HG03066 (cell line): ENCODE measurements at regions not wholly inside any gene's neighbourhood (a gene's known extent, or its start where the extent isn't known, plus 50 kb on each side); places are given as distances from the start of the nearest gene placed in this dataset.

Experiments used
- ATAC-seq: cut with Tn5 transposase; IDR thresholded peaks from one replicate; pipeline ENCODE4 v1.9.1; 2021; ENCODE audit warnings: low read depth; ENCODE audit not compliant: unreplicated experiment

DNA sequence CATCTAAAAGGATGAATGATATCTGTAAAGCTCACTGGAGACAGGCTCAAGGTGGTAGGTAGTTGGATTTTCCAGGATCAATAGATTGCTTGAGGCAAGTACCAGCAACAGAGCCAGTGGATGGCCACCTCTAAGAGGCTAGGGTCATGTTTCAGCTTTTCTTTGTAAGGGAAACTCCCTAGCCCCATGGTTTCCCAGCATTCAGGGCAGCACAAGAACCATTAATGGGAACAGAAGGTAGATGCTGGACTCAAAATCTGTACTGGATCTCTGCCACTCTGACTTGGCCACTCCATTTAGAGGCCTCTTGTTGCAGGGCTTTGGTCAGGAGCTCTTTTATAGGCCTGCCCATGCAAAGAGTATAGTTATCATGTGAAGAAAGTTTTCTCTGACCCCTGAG lies 76.1 kb upstream of the DYRK2 start:
- ATAC-seq = no peak

GRCh38 chr12:67573566-67573965 lies 75.0 kb upstream of the DYRK2 start:
- ATAC-seq = no peak

DNA sequence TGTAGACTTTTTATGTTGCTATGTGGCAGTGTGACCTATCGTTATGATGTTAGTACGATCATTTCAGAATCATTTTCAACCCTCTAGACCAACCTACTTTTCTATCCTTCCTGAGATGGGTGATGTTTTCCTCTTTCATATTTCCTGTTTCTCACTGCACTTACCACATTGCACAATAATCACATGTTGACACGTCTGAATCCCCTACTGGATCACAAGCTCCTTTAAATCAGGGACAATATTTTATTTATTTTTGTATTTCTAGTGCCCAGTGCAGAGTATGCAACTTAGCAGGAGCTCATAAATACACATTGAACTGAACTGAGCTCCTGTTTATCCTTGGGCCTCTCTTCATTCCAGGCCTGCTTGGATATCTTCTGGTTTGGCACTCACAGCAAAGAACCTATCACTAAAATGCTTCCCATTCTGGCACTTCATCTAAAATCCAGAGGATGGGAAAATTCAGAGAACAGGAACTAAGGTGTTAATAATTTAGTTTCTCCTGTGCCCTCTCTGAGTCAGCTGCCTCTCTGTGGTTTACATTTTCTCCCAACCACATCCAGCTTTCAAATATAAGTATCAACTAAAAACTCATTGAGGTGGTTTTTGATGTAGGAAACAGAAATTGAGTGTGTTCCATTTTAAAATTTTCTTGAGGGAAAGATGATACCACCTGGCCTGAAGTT lies 69.4 kb upstream of the DYRK2 start:
- no peak for ATAC-seq

DNA sequence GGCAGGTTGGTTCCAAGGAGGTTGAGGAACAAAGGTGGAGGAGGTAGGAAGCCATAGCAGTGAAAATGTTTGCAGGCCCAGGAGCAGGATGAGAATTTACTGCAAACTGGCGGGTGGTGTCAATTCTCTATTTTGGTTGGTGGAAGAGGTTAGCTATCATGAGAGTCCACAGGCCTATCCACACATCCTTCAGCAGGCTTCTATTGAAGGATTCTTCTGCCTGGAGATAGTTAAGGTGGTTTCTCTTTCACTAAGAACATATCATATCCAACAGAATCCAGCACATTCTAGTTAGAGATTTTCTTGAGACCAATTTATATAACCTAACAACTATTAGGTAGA lies 68.9 kb upstream of the DYRK2 start:
- ATAC-seq = no peak

GRCh38 chr12:67582238-67582834 lies 66.2 kb upstream of the DYRK2 start:
- ATAC-seq = no peak

DNA sequence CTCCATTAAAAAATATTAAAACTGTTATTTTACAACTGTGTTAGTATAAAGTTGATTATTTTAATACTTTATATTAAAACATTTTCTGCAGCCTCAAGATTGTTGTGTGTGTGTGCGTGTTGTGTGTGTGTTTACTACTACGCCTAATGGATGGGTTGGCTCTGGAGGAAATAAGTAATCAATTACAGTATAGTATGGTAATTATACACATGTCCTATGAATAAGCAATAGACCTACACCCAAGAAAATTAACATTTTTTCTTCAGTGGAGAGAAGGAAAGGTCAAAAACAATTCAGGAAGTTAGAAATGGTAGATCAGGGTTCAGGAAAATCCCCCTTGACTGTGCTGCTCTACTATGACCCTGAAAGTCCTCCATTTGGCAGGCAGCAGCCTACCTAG lies 65.7 kb upstream of the DYRK2 start:
- ATAC-seq = no peak

GRCh38 chr12:67586951-67587350 lies 61.6 kb upstream of the DYRK2 start:
- ATAC-seq = no peak

- no peak for ATAC-seq
Observed at GRCh38 chr12:67589078-67589477, 59.5 kb upstream of the DYRK2 start.

DNA sequence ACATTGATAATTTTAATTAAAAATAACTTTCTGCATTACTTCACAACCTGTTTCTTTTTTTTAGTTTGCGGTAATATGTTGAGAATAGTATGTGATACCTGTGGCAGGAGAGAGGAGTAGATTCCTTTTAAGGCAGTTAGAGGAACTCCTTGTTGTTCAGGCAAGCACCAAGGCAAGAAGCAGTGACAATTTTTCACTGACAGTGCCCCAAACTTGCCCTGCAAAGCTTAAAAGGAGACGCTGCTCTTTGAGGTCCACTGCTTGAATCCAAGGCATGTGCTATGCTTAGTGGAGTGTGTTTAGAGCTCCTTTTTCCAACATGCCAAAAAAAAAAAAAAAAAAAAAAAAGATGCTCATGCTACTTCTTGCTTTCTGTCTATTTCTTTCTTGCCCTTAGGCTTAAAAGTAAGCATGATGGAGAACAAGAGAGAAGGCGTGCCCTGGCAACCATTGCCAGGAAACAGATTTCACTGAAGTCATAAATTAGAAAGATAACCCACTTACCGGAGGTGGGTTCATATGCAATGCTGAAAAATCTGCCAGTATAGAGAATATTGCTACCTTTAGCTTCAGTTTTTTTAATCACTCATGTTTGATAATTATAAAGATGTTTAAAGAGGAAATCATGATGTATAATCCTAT lies 58.3 kb upstream of the DYRK2 start:
- no peak for ATAC-seq

GRCh38 chr12:67592228-67593011 lies 56.1 kb upstream of the DYRK2 start:
- no peak for ATAC-seq

GRCh38 chr12:67593041-67593440 lies 55.5 kb upstream of the DYRK2 start:
- ATAC-seq = no peak

GRCh38 chr12:67593461-67594330 lies 54.8 kb upstream of the DYRK2 start:
- no peak for ATAC-seq

DNA sequence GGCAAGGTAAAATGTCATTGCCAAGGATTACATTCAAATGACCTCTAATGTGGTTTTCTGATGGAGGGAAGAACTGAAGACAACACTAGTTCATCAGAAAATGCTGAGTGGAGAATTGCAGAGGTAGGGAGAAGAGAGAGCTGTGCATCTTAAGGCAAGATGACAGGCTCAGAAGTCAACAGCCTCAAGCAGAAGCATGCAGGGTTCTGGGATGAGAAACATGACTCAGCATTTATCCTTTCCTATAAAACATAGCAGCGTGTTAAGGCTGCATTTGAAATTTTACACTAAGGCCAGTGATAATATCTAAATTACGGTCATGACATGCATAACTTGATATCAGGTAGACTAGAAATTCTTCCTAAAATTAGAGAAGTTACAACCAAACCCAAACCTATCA lies 53.7 kb upstream of the DYRK2 start:
- ATAC-seq = no peak

GRCh38 chr12:67595365-67595764 lies 53.2 kb upstream of the DYRK2 start:
- ATAC-seq = no peak

- no peak for ATAC-seq
Observed at GRCh38 chr12:67598598-67598997, 49.9 kb upstream of the DYRK2 start.
